Gastrocnemius medialis (tissue), 4 donors: ENCODE measurements at regions not wholly inside any gene's neighbourhood (a gene's known extent, or its start where the extent isn't known, plus 50 kb on each side); places are given as distances from the start of the nearest gene placed in this dataset.

Source experiments
- ATAC-seq, 2 donors: fragments of 150-250 bp; one replicate each; pipeline ENCODE4 v1.9.1; 2016
- DNase-seq, 2 donors: peaks; one replicate each; pipeline ENCODE4 v3.0.0-alpha.2; 2019
- H3K27ac ChIP-seq, 4 donors: fragments of 200-600 bp; sonication (generic); 1 replicate in 1 of 4; 2 replicates in 3 of 4; pipeline ENCODE4 v1.5.1; 2016 to 2018; ENCODE audit warnings: mild to moderate bottlenecking in 2 of 4, moderate library complexity in 1 of 4
- H3K27me3 ChIP-seq, 3 donors: fragments of 200-600 bp; sonication (generic) in 2 of 3; 1 replicate in 1 of 3; 2 replicates in 2 of 3; pipeline versions ENCODE4 v1.5.1 to v1.6.0; 2016 to 2019; ENCODE audit warnings: mild to moderate bottlenecking in 1 of 3, moderate library complexity in 1 of 3
- H3K36me3 ChIP-seq, 2 donors: fragments of 200-600 bp; sonication (generic) in 1 of 2; one replicate each; pipeline ENCODE4 v1.5.1; 2017 to 2018
- H3K4me1 ChIP-seq, 2 donors: fragments of 200-600 bp; sonication (generic) in 1 of 2; one replicate each; pipeline ENCODE4 v1.5.1; 2016 to 2017; ENCODE audit warnings: mild to moderate bottlenecking in 2 of 2
- H3K4me3 ChIP-seq, 4 donors: fragments of 200-600 bp; sonication (generic) in 3 of 4; 1 replicate in 1 of 4; 2 replicates in 3 of 4; pipeline ENCODE4 v1.5.1; 2016 to 2019; ENCODE audit warnings: mild to moderate bottlenecking in 2 of 4
- H3K9me3 ChIP-seq, 3 donors: fragments of 200-600 bp; sonication (generic) in 2 of 3; 1 replicate in 1 of 3; 2 replicates in 2 of 3; pipeline ENCODE4 v1.5.1; 2016 to 2019
- POLR2A ChIP-seq, 2 donors: fragments of 450-650 bp; IDR thresholded peaks; one replicate each; pipeline ENCODE4 v1.6.1; 2017; ENCODE audit warnings: antibody characterized with exemption in 2 of 2, mild to moderate bottlenecking in 2 of 2, moderate library complexity in 2 of 2
- in situ Hi-C, 4 donors: fragments of 200-750 bp; cut with MboI; loops; one replicate each; pipeline versions ENCODE4 v1.15.0 to v1.8.0; 2017; ENCODE audit warnings: low sequenced_read_pairs in 4 of 4
- intact Hi-C: fragments of 100-400 bp; cut with DNase I; formaldehyde crosslinking; loops from one replicate; pipeline ENCODE4 v1.15.1; 2023; ENCODE audit warnings: low total_unique reads
- TF ChIP-seq, protein P1 (sequence below), 5 experiments: fragments of 450-650 bp in 3 of 5; fragments of 200-600 bp in 2 of 5; sonication (generic) in 2 of 5; IDR thresholded peaks in 4 of 5; conservative IDR thresholded peaks in 1 of 5; 1 replicate in 4 of 5; 2 replicates in 1 of 5; pipeline ENCODE4 v1.5.1; 2016 to 2019; ENCODE audit warnings: antibody characterized with exemption in 5 of 5, mild to moderate bottlenecking in 3 of 5, moderate library complexity in 3 of 5

DNA sequence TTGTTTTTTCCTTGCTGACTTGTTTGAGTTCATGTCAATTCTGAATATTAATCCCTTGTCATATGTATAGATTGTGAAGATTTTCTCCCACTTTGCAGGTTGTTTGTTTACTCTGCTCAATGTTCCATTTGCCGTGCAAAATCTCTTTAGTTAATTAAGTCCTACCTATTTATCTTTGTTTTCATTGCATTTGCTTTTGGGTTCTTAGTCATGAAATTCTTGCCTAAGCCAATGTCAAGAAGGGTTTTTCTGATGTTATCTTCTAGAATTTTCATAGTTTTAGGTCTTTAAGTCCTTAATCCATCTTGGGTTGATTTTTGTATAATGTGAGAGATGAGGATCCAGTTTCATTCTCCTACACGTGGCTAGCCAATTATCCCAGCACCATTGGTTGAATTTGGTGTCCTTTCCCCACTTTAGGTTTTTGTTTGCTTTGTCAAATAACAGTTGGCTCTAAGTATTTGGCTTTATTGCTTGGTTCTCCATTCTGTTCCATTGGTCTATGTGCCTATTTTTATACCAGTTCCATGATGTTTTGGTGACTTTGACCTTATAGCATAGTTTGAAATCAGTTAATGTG, 163.1 kb upstream of the PGR start:
- TF ChIP-seq, protein P1, sequence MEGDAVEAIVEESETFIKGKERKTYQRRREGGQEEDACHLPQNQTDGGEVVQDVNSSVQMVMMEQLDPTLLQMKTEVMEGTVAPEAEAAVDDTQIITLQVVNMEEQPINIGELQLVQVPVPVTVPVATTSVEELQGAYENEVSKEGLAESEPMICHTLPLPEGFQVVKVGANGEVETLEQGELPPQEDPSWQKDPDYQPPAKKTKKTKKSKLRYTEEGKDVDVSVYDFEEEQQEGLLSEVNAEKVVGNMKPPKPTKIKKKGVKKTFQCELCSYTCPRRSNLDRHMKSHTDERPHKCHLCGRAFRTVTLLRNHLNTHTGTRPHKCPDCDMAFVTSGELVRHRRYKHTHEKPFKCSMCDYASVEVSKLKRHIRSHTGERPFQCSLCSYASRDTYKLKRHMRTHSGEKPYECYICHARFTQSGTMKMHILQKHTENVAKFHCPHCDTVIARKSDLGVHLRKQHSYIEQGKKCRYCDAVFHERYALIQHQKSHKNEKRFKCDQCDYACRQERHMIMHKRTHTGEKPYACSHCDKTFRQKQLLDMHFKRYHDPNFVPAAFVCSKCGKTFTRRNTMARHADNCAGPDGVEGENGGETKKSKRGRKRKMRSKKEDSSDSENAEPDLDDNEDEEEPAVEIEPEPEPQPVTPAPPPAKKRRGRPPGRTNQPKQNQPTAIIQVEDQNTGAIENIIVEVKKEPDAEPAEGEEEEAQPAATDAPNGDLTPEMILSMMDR (IDR thresholded peaks at IDR 0.05 in 4 of 5, conservative IDR thresholded peaks at IDR 0.05 in 1 of 5), result no peak
- no peak for TF ChIP-seq POLR2A (IDR thresholded peaks at IDR 0.05)
- H3K36me3 ChIP-seq, result no peaks in the 10 kb centered on the region
- in situ Hi-C loops, result no loop called here
- intact Hi-C loops, result no loop called here
- ATAC-seq, result no peak
- peaks cover 0 to 3% (median 0%) of the 10 kb centered on the region in 3 donors for H3K9me3 ChIP-seq
- DNase-seq, result no peak
- H3K27me3 ChIP-seq, result no peaks in the 10 kb centered on the region
- no peak overlapping the region for H3K4me3 ChIP-seq
- no peak overlapping the region for H3K27ac ChIP-seq
- H3K4me1 ChIP-seq, result no peaks in the 10 kb centered on the region

DNA sequence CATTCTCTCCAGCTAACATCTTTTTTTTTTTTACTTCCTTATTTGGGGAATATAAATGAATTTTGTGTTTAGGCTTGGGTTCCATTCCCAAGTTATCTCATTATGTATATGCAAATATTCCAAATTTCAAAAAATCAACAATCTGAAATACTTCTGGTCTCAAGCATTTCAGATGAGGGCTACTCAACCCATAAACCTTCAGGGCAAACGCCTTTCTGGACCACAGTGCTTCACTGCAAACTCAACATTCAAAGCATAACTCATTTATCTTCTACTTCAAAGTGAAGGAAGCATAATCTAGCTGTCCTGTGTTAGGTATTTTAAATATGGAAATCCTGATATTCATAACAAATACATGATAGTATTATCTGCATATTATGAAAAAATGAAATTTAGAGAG, 161.7 kb upstream of the PGR start:
- in situ Hi-C loops (no loop called here), intact Hi-C loops (no loop called here)
- no peak overlapping the region for H3K4me3 ChIP-seq

DNA sequence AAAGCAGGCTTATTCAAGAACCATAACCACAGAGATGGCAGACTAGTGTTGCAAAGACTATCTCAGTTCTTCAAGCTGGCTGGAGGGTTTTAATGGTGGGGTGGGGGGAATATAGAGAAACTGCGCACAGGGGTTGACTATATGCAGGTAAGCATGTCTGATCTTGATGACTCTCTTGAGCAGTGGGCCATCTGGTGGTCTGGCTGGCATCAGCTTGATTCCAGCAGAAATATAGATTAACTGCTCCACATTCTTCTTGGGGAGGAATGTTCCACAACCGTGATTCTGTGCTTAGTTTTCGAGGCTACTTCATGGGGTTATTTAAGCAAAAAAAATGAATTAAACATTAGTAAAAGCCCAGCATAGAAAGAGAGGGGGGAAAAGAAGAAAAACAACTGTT, 158.8 kb upstream of the PGR start:
- in situ Hi-C loops (no loop called here), intact Hi-C loops (no loop called here)
- Histone ChIP-seq H3K9me3 (peaks cover 0 to 3% (median 0%) of the 10 kb centered on the region in 3 donors), H3K27ac (no peak overlapping the region), H3K36me3 (no peaks in the 10 kb centered on the region), H3K4me1 (no peaks in the 10 kb centered on the region), H3K4me3 (no peak overlapping the region), H3K27me3 (no peaks in the 10 kb centered on the region)
- ATAC-seq (no peak), DNase-seq (no peak)
- TF ChIP-seq, protein P1 (IDR thresholded peaks at IDR 0.05 in 4 of 5, conservative IDR thresholded peaks at IDR 0.05 in 1 of 5), result no peak
- no peak for TF ChIP-seq POLR2A (IDR thresholded peaks at IDR 0.05)

More for the DNA sequence above, 161.7 kb upstream of the PGR start:
- ATAC-seq, result no peak
- H3K4me1 ChIP-seq, result no peaks in the 10 kb centered on the region
- no peak overlapping the region for H3K27ac ChIP-seq
- peaks cover 0 to 3% (median 0%) of the 10 kb centered on the region in 3 donors for H3K9me3 ChIP-seq
- DNase-seq, result no peak
- TF ChIP-seq POLR2A (IDR thresholded peaks at IDR 0.05), result no peak
- TF ChIP-seq, protein P1 (IDR thresholded peaks at IDR 0.05 in 4 of 5, conservative IDR thresholded peaks at IDR 0.05 in 1 of 5), result no peak
- no peaks in the 10 kb centered on the region for H3K36me3 ChIP-seq
- no peaks in the 10 kb centered on the region for H3K27me3 ChIP-seq

DNA sequence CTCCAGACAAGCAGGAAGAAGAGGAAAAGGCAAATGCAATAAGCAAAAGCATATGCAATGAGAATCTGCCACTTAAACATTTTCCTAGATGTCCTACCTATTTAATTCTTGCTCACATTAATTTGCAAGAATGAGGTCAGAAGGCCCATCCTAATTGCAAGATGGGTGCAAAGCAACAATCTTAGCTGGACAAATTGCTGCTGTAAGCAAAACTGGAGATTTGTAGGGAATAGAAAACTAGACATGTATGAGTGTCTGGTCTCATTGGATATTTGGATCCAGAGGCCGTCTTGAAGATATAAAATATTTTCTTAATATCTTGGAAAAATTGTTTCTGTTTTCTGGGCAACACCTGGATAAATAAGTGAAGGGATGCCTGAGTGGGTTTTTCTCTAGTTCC, 150.1 kb upstream of the PGR start:
- in situ Hi-C loops (no loop called here), intact Hi-C loops (no loop called here)
- DNase-seq (no peak), ATAC-seq (no peak)
- H3K4me3 ChIP-seq, result no peak overlapping the region
- H3K4me1 ChIP-seq, result no peaks in the 10 kb centered on the region
- H3K36me3 ChIP-seq, result no peaks in the 10 kb centered on the region
- no peak for TF ChIP-seq POLR2A (IDR thresholded peaks at IDR 0.05)
- TF ChIP-seq, protein P1 (IDR thresholded peaks at IDR 0.05 in 4 of 5, conservative IDR thresholded peaks at IDR 0.05 in 1 of 5), result no peak
- no peaks in the 10 kb centered on the region for H3K27me3 ChIP-seq
- H3K27ac ChIP-seq, result no peak overlapping the region
- no peaks in the 10 kb centered on the region for H3K9me3 ChIP-seq

DNA sequence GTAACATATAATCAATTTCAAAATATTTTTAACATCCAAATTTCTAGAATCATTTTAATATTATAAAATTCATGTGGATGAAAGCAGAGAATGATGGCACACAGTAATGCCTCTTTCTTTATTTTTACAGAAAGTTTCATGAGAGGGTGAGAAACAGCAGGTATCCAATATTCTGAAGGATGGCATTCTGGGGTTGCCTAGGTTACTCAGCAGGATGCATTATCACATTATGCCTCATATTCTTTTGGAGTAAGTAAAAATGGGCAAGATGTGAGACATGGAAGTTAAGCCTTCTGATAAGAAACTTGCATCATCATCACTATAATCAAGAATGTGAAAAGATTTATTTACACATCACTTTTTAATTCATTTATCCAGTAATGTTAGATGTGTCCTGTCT, 148.7 kb upstream of the PGR start:
- no peak overlapping the region for H3K27ac ChIP-seq
- ATAC-seq (no peak), DNase-seq (no peak)
- H3K4me3 ChIP-seq, result no peak overlapping the region
- H3K9me3 ChIP-seq, result no peaks in the 10 kb centered on the region
- no peaks in the 10 kb centered on the region for H3K4me1 ChIP-seq
- no peaks in the 10 kb centered on the region for H3K36me3 ChIP-seq
- intact Hi-C loops, result no loop called here
- no peaks in the 10 kb centered on the region for H3K27me3 ChIP-seq
- in situ Hi-C loops, result no loop called here
- TF ChIP-seq POLR2A (IDR thresholded peaks at IDR 0.05), result no peak
- TF ChIP-seq, protein P1 (IDR thresholded peaks at IDR 0.05 in 4 of 5, conservative IDR thresholded peaks at IDR 0.05 in 1 of 5), result no peak
